DOHH2 (cell line): ENCODE measurements at regions not wholly inside any gene's neighbourhood (a gene's known extent, or its start where the extent isn't known, plus 50 kb on each side); places are given as distances from the start of the nearest gene placed in this dataset.

Experiments
- EZH2phosphoT487 ChIP-seq: fragments of 200-600 bp; sonication (generic); IDR thresholded peaks from 2 replicates; pipeline ENCODE4 v1.6.1; 2017; ENCODE audit warnings: borderline replicate concordance, mild to moderate bottlenecking, antibody characterized with exemption, low read length, moderate library complexity, mixed read lengths
- TF ChIP-seq, protein P1 (sequence below): fragments of 200-600 bp; sonication (generic); IDR thresholded peaks from one replicate; pipeline ENCODE4 v1.5.1; 2014; ENCODE audit warnings: antibody characterized with exemption, mild to moderate bottlenecking, low read depth, low read length; ENCODE audit not compliant: poor library complexity, severe bottlenecking

GRCh38 chr10:7479861-7480598, 69.2 kb upstream of the SFMBT2 start:
- TF ChIP-seq, protein P1, sequence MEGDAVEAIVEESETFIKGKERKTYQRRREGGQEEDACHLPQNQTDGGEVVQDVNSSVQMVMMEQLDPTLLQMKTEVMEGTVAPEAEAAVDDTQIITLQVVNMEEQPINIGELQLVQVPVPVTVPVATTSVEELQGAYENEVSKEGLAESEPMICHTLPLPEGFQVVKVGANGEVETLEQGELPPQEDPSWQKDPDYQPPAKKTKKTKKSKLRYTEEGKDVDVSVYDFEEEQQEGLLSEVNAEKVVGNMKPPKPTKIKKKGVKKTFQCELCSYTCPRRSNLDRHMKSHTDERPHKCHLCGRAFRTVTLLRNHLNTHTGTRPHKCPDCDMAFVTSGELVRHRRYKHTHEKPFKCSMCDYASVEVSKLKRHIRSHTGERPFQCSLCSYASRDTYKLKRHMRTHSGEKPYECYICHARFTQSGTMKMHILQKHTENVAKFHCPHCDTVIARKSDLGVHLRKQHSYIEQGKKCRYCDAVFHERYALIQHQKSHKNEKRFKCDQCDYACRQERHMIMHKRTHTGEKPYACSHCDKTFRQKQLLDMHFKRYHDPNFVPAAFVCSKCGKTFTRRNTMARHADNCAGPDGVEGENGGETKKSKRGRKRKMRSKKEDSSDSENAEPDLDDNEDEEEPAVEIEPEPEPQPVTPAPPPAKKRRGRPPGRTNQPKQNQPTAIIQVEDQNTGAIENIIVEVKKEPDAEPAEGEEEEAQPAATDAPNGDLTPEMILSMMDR, result no peak
- no peak for TF ChIP-seq EZH2phosphoT487
